PC-9 (cell line): ENCODE measurements at regions not wholly inside any gene's neighbourhood (a gene's known extent, or its start where the extent isn't known, plus 50 kb on each side); places are given as distances from the start of the nearest gene placed in this dataset.

ENCODE experiments used
- EZH2 ChIP-seq: fragments of 200-600 bp; sonication (generic); IDR thresholded peaks from 2 replicates; pipeline ENCODE4 v1.8.0; 2017; ENCODE audit warnings: antibody characterized with exemption, low read depth
- TF ChIP-seq, protein P1 (sequence below): fragments of 200-600 bp; sonication (generic); conservative IDR thresholded peaks from 2 replicates; pipeline ENCODE4 v1.6.1; 2017; ENCODE audit warnings: mixed run types, antibody characterized with exemption, mild to moderate bottlenecking, moderate library complexity

DNA sequence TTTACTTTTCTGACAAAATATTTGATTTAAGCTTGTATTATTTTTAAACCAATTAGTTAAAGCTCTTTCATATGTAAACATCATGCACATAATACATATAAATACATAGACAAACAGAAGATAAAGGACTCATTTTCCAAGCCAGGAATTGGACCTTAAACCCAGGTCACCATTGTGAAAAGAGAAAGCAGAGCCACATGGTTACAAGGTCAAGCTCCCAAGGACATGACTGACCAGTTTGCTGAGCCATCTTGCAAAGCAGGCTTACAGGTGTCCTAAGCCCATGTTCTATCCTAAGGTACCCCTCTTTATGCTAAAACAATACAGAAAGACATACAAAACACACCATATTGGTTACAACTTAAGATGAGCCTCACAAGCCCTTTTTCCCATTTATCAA is 50.5 kb upstream of the DNAJC19 start:
- TF ChIP-seq EZH2 = no peak
- TF ChIP-seq, protein P1, sequence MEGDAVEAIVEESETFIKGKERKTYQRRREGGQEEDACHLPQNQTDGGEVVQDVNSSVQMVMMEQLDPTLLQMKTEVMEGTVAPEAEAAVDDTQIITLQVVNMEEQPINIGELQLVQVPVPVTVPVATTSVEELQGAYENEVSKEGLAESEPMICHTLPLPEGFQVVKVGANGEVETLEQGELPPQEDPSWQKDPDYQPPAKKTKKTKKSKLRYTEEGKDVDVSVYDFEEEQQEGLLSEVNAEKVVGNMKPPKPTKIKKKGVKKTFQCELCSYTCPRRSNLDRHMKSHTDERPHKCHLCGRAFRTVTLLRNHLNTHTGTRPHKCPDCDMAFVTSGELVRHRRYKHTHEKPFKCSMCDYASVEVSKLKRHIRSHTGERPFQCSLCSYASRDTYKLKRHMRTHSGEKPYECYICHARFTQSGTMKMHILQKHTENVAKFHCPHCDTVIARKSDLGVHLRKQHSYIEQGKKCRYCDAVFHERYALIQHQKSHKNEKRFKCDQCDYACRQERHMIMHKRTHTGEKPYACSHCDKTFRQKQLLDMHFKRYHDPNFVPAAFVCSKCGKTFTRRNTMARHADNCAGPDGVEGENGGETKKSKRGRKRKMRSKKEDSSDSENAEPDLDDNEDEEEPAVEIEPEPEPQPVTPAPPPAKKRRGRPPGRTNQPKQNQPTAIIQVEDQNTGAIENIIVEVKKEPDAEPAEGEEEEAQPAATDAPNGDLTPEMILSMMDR = no peak
